ENCODE measurements at regions not wholly inside any gene's neighbourhood (a gene's known extent, or its start where the extent isn't known, plus 50 kb on each side); places are given as distances from the start of the nearest gene placed in this dataset.
"Not testable (repeated sequence)": the region's sequence is repeated elsewhere in the genome, so short reads cannot be mapped to it uniquely, and the experiment has no call there.

DNA sequence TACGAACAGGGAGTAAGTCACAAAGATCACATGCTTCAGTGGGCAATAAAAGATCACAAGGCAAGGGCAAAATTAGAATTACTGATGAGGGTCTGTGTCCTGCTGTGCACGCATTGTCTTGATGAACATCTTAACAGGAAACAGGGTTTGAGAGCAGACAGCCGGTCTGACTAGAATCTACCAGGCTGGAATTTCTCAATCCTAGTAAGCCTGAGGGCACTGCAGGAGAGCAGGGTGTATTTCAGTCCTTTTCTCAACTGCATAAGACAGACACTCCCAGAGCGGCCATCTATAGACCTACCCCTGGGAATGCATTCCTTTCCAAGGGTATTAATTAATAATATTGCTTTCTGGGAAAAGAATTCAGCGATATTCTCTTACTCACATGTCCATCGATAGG lies 800.0 kb downstream of the AACS start:
- DNase-seq (ENCODE audit: low spot score); ATAC-seq; intact Hi-C loops (cut with DNase I): not testable (repeated sequence)

GRCh38 chr12:125871811-125872594 lies 806.8 kb downstream of the AACS start:
- no peak for DNase-seq (ENCODE audit: low spot score)
- intact Hi-C loops (cut with DNase I): no loop called here
- no peak for ATAC-seq

- intact Hi-C loops (cut with DNase I): no loop called here
- DNase-seq (ENCODE audit: low spot score) (no peak), ATAC-seq (no peak)
These were observed 807.8 kb downstream of the AACS start for GRCh38 chr12:125873016-125873415.

- no peak for DNase-seq (ENCODE audit: low spot score)
- no peak for ATAC-seq
- intact Hi-C loops (cut with DNase I): no loop called here
These were observed 813.2 kb downstream of the AACS start for GRCh38 chr12:125878483-125878882.

GRCh38 chr12:125882141-125882540 lies 816.9 kb downstream of the AACS start:
- DNase-seq (ENCODE audit: low spot score) (no peak), ATAC-seq (no peak)
- intact Hi-C loops (cut with DNase I): no loop called here

- ATAC-seq (no peak), DNase-seq (ENCODE audit: low spot score) (no peak)
- intact Hi-C loops (cut with DNase I): no loop called here
These were observed 823.7 kb downstream of the AACS start for GRCh38 chr12:125888921-125889320.

DNA sequence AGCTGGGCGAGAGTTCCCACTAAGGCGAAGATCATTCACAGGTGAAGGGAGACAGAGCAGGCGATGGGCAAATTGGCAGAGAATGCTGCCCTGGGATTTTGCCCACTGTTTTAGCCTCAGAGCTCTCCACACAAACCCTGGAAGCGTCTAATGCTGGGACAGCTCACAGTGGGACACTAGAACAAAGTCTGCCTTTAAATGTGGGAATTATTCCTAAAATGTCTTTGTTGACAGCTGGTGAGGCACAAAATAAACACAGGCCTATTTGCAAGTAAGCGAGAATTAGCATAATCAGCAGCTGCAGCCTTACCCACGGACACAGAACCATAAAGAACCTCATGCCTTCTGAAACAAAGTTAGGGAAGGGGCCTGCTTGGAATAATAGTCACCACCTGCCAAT lies 824.5 kb downstream of the AACS start:
- ATAC-seq: no peak
- intact Hi-C loops (cut with DNase I): no loop called here
- no peak for DNase-seq (ENCODE audit: low spot score)

DNA sequence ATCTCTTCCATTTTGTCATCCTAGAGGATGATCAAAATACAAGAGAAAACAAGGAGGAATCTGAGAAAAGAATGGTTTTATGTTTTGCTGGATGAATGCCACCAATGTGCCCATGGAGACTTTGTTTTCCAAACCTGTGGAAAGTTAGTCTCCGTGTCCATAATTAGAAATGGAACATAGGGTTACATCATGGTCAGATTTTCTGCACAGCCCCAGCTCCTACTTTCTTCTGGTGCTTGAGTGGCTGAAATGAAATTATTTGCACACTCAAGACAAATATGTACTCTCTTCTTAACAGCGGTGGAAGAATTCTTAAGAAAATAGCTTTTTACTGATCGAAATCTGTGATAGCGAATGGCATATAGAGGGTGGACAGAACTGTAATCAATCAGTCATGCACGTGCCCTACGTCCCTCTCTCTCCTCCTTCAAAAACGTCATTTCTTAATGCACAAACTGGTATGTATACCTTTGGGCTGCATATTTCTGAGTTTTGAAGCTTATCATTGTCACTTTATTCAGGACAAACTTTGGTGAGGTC lies 825.2 kb downstream of the AACS start:
- ATAC-seq: no peak
- intact Hi-C loops (cut with DNase I): no loop called here

GRCh38 chr12:125890971-125891370 lies 825.7 kb downstream of the AACS start:
- no peak for ATAC-seq
- DNase-seq (ENCODE audit: low spot score): no peak
- intact Hi-C loops (cut with DNase I): no loop called here

More for the DNA sequence above, 825.2 kb downstream of the AACS start:
- no peak for DNase-seq (ENCODE audit: low spot score)

DNA sequence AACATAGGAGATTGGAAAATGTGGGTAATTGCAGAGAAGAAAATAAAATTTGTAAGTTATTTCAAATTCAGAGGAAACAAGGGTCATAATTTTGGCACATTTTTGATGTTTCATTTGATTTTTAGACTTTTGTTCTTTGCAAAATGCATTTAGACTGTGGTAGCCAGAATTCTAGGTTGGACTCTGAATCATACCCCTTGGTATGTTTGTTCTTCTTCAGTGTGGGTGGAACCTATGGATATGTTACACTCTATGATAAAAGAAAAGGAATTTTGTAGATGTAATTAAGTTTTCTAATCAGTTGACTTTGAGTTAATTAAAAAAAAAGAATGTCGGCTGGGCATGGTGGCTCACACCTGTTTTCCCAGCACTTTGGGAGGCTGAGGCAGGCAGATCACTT lies 827.0 kb downstream of the AACS start:
- intact Hi-C loops (cut with DNase I): no loop called here
- ATAC-seq (no peak), DNase-seq (ENCODE audit: low spot score) (no peak)

DNA sequence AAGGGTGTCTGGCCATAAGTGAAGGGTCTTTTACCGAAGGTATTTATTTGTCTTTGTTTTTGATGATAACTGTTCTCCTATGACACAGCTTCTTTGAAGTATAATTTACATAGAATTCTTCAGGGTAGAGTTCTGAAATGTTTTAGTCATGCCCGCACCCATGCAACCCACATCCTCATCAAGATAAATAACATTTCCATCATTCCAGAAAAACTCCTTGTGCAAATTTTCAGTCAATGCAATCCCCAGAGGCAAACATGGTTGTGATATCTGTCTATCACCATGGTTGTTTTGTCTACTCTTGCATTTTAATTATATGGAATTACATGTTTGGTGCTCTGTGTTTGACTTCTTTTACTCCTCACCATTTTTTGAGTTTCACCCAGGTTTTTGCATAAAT lies 837.8 kb downstream of the AACS start:
- no peak for ATAC-seq
- intact Hi-C loops (cut with DNase I): no loop called here
- no peak for DNase-seq (ENCODE audit: low spot score)

DNA sequence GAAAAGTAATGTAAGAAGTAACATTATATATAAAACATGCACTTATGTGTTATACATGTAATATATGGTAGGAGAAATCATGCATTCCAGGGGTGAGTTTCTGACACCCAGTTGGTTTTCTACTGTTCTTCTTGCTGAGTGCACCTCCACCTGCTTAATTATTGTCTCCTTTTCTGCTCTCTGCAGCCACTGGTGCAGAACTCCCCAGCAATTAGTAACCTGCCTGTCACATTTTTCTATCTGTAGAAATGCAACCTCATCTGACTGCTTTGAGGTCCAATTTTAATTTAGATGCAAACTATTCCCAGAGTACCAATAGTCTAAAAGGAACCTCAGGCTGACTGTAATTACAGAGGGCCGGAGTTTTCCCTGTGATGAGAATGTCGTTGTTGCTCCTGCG lies 842.1 kb downstream of the AACS start:
- intact Hi-C loops (cut with DNase I): no loop called here
- ATAC-seq (no peak), DNase-seq (ENCODE audit: low spot score) (no peak)

GRCh38 chr12:125919856-125920470 lies 854.7 kb downstream of the AACS start:
- DNase-seq (ENCODE audit: low spot score) (no peak), ATAC-seq (no peak)
- intact Hi-C loops (cut with DNase I): no loop called here

- intact Hi-C loops (cut with DNase I): no loop called here
- ATAC-seq (no peak), DNase-seq (ENCODE audit: low spot score) (no peak)
These were observed 857.1 kb downstream of the AACS start for GRCh38 chr12:125922330-125922729.

DNA sequence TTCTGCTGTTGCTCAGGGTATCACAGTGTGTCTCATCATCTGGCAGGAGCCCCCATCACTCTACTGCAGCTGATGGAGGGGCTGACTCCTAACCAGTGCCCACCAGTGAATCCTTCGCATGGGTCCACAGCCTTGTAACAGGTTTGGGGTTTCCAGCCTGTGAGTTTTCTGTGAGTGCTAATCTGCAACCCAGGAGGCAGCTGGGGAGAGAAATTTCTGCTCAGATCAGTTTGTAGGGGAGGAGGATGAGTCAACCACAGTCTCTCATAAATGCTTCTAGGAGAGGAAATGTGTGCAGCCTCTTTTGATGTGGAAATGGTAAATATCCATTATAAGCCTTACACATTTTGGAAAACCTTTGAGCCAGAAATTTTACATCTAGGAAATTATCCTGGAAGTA lies 871.3 kb downstream of the AACS start:
- DNase-seq (ENCODE audit: low spot score) (no peak), ATAC-seq (no peak)
- intact Hi-C loops (cut with DNase I): no loop called here

GRCh38 chr12:125944446-125944845 lies 879.2 kb downstream of the AACS start:
- DNase-seq (ENCODE audit: low spot score): no peak
- intact Hi-C loops (cut with DNase I): no loop called here
- no peak for ATAC-seq

DNA sequence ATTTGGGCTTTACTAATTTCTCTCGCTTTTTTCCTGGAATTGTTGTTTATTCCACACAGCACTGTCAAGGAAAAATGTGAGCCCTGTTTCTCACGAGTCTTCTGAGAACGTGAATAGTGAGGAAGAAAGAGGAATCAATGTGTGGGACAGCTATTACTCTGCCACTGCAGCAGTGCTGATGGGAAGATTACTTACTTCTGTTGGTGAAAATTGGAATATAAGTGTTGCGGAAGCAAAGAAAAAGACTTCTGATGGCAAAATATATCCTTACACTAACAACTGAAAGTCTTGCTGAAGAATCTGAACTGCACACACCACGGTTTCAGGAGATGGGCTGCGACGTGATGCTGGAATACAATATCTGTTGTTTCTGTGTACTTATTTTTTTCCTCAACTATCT lies 884.2 kb downstream of the AACS start:
- no peak for ATAC-seq
- no peak for DNase-seq (ENCODE audit: low spot score)
- intact Hi-C loops (cut with DNase I): no loop called here

DNA sequence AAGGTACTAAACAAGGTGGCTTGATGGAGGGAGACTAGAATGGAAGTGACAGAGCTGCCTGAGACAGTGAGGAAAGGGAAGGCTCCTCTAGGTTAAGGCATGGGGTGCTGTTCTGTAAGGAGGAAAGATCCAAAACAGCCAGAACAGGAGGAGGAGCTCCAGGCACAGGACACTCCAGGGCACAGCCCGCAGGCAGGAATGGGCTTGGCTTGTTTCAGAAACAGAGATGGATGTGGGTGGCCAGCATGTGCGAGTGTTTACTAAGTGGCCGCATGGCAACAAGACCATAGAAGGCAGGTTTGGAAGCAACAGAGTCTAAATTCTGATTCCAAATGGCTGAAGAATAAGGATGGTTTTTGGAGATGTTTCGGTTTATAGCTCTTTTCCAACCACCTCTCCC lies 889.1 kb downstream of the AACS start:
- no peak for DNase-seq (ENCODE audit: low spot score)
- intact Hi-C loops (cut with DNase I): no loop called here
- no peak for ATAC-seq

DNA sequence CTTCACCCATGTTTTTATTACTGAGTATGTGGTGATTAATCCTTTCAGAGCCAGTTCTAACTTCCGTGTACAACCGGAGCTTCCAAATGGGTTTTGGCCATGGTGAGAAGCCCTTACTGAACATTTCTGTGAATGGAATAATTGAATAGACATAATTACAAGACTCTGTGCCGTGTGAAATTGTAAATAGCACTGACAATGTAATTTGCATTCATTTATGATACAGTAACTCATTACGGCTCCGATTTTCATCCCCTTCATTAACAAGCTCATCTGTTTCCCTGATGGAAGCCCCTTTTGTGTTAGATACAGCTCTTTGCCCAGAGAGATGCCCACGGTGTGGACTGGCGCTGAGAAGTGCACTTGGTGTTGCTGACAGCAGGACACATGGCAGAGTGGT lies 891.0 kb downstream of the AACS start:
- no peak for ATAC-seq
- intact Hi-C loops (cut with DNase I): no loop called here

DNA sequence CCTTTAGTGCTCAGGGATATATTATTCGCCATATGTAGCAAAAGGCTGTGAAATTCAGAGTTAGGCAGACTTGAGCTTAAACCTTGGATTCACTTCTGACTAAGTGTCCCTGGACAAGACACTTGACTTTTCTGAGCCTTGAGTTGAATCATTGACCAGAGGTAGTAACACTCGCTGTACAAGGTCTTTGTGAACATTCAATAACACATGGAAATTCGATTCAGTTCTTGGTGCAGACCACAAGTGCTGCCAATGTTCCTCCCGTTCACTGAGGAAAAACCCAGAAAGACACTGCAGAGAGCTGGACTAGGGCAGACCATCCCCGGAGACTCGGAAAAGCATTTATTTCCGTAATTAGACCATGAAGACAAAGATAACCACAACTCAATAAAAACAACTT lies 901.4 kb downstream of the AACS start:
- ATAC-seq: no peak
- no peak for DNase-seq (ENCODE audit: low spot score)
- intact Hi-C loops (cut with DNase I): no loop called here

More for the DNA sequence above, 891.0 kb downstream of the AACS start:
- no peak for DNase-seq (ENCODE audit: low spot score)

DNA sequence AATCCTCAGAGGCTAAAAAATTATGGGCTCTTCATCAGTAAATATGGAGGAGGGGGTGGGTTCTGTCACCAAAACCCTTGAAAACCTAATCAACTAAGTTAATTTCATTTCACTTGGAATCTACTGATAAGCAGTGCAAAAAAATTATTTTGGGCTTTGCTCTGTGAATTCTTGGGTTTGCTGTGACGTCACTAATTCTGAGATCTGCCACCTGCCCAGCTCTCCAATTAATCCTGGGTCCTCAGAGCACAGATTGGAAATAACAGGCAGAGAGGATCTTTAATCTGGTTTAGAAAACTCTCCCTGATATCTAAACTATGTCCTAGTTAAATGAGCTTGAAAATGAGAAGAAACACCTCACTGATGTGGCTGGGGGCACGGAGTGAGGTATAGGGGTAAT lies 903.2 kb downstream of the AACS start:
- intact Hi-C loops (cut with DNase I): no loop called here
- no peak for ATAC-seq
- no peak for DNase-seq (ENCODE audit: low spot score)

Data from sciatic nerve (tissue), 2 donors.